ENCODE measurements at regions not wholly inside any gene's neighbourhood (a gene's known extent, or its start where the extent isn't known, plus 50 kb on each side); places are given as distances from the start of the nearest gene placed in this dataset.

DNA sequence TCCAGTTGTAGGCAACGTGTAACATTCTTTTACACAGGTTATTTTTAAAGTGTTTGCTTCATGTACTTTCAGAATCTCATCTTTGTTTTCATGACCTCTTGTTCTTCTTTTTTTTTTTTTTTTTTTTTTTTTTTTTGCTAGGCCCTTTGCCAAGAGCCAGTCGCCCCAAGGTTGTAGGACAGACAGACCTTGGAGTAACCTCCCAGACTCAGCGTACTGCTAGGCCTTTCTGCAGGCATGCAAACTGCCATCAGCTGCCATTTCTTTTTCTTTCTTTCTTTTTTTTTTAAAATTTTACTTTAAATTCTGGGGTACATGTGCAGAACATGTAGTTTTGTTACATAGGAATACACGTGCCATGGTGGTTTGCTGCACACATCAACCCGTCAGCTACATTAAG lies 452.3 kb upstream of the MDGA2 start:
- Histone ChIP-seq H3F3A (ENCODE audit: insufficient read depth, low read length) (no peaks in the 10 kb centered on the region), H3K9me3 (ENCODE audit: low read length) (no peaks in the 10 kb centered on the region), H3K4me3 (ENCODE audit: low read depth, low read length, poor library complexity, severe bottlenecking) (no peak overlapping the region), H3K79me2 (ENCODE audit: insufficient read depth, low read length) (no peaks in the 10 kb centered on the region), H3K36me3 (ENCODE audit: insufficient read depth, low read length) (no peaks in the 10 kb centered on the region), H3K27me3 (ENCODE audit: insufficient read depth, low read length) (no peaks in the 10 kb centered on the region), H3K27ac (ENCODE audit: low read depth, low read length, poor library complexity, severe bottlenecking) (peak overlapping the region; percentile 34), H2AFZ (ENCODE audit: low read length) (peak overlapping the region; percentile 61; the same call in 1 of the 2 replicates), H3K9me2 (ENCODE audit: low read depth, low read length) (no peaks in the 10 kb centered on the region), H3K9ac (ENCODE audit: low read length) (no peak overlapping the region), H4K20me1 (ENCODE audit: insufficient read depth, low read length) (no peaks in the 10 kb centered on the region), H3K4me1 (ENCODE audit: insufficient read depth, low read length, severe bottlenecking) (peaks cover 31% of the 10 kb centered on the region), H3K4me2 (ENCODE audit: low read length) (peak overlapping the region; percentile 37)
- no peak for TF ChIP-seq EZH2 (IDR thresholded peaks at IDR 0.05; ENCODE audit: borderline replicate concordance, low read length)
- TF ChIP-seq, protein P1, sequence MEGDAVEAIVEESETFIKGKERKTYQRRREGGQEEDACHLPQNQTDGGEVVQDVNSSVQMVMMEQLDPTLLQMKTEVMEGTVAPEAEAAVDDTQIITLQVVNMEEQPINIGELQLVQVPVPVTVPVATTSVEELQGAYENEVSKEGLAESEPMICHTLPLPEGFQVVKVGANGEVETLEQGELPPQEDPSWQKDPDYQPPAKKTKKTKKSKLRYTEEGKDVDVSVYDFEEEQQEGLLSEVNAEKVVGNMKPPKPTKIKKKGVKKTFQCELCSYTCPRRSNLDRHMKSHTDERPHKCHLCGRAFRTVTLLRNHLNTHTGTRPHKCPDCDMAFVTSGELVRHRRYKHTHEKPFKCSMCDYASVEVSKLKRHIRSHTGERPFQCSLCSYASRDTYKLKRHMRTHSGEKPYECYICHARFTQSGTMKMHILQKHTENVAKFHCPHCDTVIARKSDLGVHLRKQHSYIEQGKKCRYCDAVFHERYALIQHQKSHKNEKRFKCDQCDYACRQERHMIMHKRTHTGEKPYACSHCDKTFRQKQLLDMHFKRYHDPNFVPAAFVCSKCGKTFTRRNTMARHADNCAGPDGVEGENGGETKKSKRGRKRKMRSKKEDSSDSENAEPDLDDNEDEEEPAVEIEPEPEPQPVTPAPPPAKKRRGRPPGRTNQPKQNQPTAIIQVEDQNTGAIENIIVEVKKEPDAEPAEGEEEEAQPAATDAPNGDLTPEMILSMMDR (IDR thresholded peaks at IDR 0.05; ENCODE audit: low read length) = no peak

DNA sequence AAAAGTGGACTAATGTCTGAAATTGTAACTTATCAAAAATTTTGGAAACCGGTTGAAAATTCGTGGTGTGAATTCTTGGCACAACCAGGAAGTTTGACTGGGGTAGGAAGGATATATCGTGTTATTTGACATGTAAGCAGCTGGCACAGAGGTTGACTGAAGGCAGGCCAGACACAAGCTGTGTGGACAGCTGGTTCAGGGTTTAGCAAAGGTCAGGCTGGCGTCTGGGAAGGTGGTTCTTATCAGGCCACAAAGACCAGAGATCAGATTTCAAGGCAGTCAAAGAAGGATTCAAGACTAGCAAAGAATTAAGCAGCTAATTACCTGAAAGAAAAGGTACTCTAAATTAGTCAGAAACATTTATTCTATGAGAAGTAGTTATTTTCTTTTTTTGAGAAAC lies 450.2 kb upstream of the MDGA2 start:
- H3K27ac ChIP-seq (ENCODE audit: low read depth, low read length, poor library complexity, severe bottlenecking) = no peak overlapping the region
- no peaks in the 10 kb centered on the region for H3K27me3 ChIP-seq (ENCODE audit: insufficient read depth, low read length)
- no peaks in the 10 kb centered on the region for H3K36me3 ChIP-seq (ENCODE audit: insufficient read depth, low read length)
- H3K4me2 ChIP-seq (ENCODE audit: low read length) = no peak overlapping the region
- no peaks in the 10 kb centered on the region for H3K9me2 ChIP-seq (ENCODE audit: low read depth, low read length)
- H4K20me1 ChIP-seq (ENCODE audit: insufficient read depth, low read length) = no peaks in the 10 kb centered on the region
- H3K9ac ChIP-seq (ENCODE audit: low read length) = no peak overlapping the region
- H3K4me3 ChIP-seq (ENCODE audit: low read depth, low read length, poor library complexity, severe bottlenecking) = no peak overlapping the region
- peak overlapping the region; percentile 92 for H2AFZ ChIP-seq (ENCODE audit: low read length)
- peaks cover 31% of the 10 kb centered on the region for H3K4me1 ChIP-seq (ENCODE audit: insufficient read depth, low read length, severe bottlenecking)
- H3K79me2 ChIP-seq (ENCODE audit: insufficient read depth, low read length) = no peaks in the 10 kb centered on the region
- TF ChIP-seq, protein P1 (IDR thresholded peaks at IDR 0.05; ENCODE audit: low read length) = no peak
- no peak for TF ChIP-seq EZH2 (IDR thresholded peaks at IDR 0.05; ENCODE audit: borderline replicate concordance, low read length)
- H3K9me3 ChIP-seq (ENCODE audit: low read length) = no peaks in the 10 kb centered on the region
- no peaks in the 10 kb centered on the region for H3F3A ChIP-seq (ENCODE audit: insufficient read depth, low read length)

DNA sequence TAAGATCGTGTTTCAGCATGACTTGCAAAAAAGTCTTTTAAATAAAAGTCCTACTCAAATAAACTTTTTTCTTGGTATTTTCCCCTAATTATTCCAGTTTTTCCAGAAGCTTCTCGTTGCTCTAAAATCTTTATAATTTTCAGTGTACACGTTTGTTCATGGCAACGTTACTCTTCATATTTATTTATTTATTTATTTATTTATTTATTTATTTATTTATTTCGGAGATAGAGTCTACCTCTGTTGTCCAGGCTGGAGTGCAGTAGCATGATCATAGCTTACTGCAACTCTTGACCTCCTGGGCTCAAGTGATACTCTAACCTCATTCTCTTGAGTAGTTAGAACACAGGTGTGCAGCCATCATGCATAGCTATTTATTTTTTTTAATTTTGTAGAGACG lies 438.3 kb upstream of the MDGA2 start:
- Histone ChIP-seq H3K27ac (ENCODE audit: low read depth, low read length, poor library complexity, severe bottlenecking) (no peak overlapping the region), H3K9ac (ENCODE audit: low read length) (no peak overlapping the region), H3K9me2 (ENCODE audit: low read depth, low read length) (no peaks in the 10 kb centered on the region), H3K4me2 (ENCODE audit: low read length) (no peak overlapping the region), H2AFZ (ENCODE audit: low read length) (no peak overlapping the region), H3K79me2 (ENCODE audit: insufficient read depth, low read length) (no peaks in the 10 kb centered on the region), H3K27me3 (ENCODE audit: insufficient read depth, low read length) (no peaks in the 10 kb centered on the region), H4K20me1 (ENCODE audit: insufficient read depth, low read length) (no peaks in the 10 kb centered on the region), H3K9me3 (ENCODE audit: low read length) (no peaks in the 10 kb centered on the region), H3K4me3 (ENCODE audit: low read depth, low read length, poor library complexity, severe bottlenecking) (no peak overlapping the region), H3F3A (ENCODE audit: insufficient read depth, low read length) (no peaks in the 10 kb centered on the region), H3K4me1 (ENCODE audit: insufficient read depth, low read length, severe bottlenecking) (no peaks in the 10 kb centered on the region), H3K36me3 (ENCODE audit: insufficient read depth, low read length) (no peaks in the 10 kb centered on the region)
- TF ChIP-seq, protein P1 (IDR thresholded peaks at IDR 0.05; ENCODE audit: low read length) = no peak
- no peak for TF ChIP-seq EZH2 (IDR thresholded peaks at IDR 0.05; ENCODE audit: borderline replicate concordance, low read length)
